ENCODE measurements at regions not wholly inside any gene's neighbourhood (a gene's known extent, or its start where the extent isn't known, plus 50 kb on each side); places are given as distances from the start of the nearest gene placed in this dataset.

DNA sequence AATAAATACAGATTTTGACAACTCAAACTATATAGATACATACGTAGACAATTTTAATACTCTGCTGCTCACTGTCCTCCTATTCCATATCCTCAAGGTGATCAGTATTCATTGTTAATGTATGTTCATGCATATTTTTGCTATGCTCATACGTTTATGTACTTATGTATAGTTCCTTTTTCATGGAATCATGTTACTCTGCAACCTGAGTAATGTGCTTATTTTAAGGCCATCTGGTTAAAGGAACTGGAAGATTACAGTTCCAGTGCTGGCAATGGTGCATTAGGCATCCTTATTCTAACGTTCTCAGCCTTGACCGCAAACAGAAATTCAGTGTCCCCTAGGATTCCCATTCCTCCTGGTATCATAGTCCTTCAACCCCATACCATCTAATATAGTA, 385.0 kb upstream of the TNP1 start:
- 100% methylated on average over 1 of the region's 4 CpGs for WGBS (ENCODE audit: insufficient coverage)
- no peaks in the 10 kb centered on the region for H3K4me1 Mint-ChIP-seq
- peaks cover 0 to 17% (median 7%) of the 10 kb centered on the region in 4 experiments for H3K27me3 ChIP-seq (replicated peaks in 1 of 4; ENCODE audit: control extremely low read depth in 1 of 4, control insufficient read depth in 3 of 4, insufficient read depth in 4 of 4, low read length in 3 of 4)
- H3K4me3 Mint-ChIP-seq, result no peak overlapping the region
- TF ChIP-seq EZH2 (IDR thresholded peaks at IDR 0.05; ENCODE audit: borderline replicate concordance, insufficient read depth, low read depth, low read length, poor library complexity, severe bottlenecking), result no peak
- TF ChIP-seq, protein P1, sequence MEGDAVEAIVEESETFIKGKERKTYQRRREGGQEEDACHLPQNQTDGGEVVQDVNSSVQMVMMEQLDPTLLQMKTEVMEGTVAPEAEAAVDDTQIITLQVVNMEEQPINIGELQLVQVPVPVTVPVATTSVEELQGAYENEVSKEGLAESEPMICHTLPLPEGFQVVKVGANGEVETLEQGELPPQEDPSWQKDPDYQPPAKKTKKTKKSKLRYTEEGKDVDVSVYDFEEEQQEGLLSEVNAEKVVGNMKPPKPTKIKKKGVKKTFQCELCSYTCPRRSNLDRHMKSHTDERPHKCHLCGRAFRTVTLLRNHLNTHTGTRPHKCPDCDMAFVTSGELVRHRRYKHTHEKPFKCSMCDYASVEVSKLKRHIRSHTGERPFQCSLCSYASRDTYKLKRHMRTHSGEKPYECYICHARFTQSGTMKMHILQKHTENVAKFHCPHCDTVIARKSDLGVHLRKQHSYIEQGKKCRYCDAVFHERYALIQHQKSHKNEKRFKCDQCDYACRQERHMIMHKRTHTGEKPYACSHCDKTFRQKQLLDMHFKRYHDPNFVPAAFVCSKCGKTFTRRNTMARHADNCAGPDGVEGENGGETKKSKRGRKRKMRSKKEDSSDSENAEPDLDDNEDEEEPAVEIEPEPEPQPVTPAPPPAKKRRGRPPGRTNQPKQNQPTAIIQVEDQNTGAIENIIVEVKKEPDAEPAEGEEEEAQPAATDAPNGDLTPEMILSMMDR (IDR thresholded peaks at IDR 0.05), result no peak
- no peak overlapping the region for H3K4me3 ChIP-seq (ENCODE audit: control extremely low read depth in 1 of 5, extremely low read depth in 1 of 5, insufficient read depth in 1 of 5, low read depth in 2 of 5, low read length in 4 of 5)
- intact Hi-C loops (cut with micrococcal nuclease), result no loop called here
- no peaks in the 10 kb centered on the region for H3K36me3 ChIP-seq (replicated peaks in 1 of 2; ENCODE audit: control extremely low read depth in 1 of 2, control insufficient read depth in 1 of 2, extremely low read depth in 1 of 2, insufficient read depth in 2 of 2, low read length in 1 of 2)
- H3K9me3 ChIP-seq (ENCODE audit: control extremely low read depth in 1 of 3, control insufficient read depth in 2 of 3, insufficient read depth in 1 of 3, low read length in 2 of 3), result no peaks in the 10 kb centered on the region
- ChIA-PET POLR2A (no interaction called here), CTCF (no interaction called here)
- no peak overlapping the region for H3K9ac ChIP-seq (ENCODE audit: low read length)
- peaks cover 4 to 5% of the 10 kb centered on the region in 2 donors for H3K4me1 ChIP-seq (ENCODE audit: control insufficient read depth in 2 of 2, insufficient read depth in 2 of 2, low read length in 2 of 2)
- no peak for DNase-seq
- H3K27me3 Mint-ChIP-seq, result peaks cover 31% of the 10 kb centered on the region
- H4K20me1 ChIP-seq (ENCODE audit: control insufficient read depth, insufficient read depth, low read length, poor library complexity, severe bottlenecking), result no peaks in the 10 kb centered on the region
- ATAC-seq (ENCODE audit: low read depth), result no peak
- H3K9me3 Mint-ChIP-seq (ENCODE audit: insufficient read depth), result no peaks in the 10 kb centered on the region
- H2AFZ ChIP-seq (ENCODE audit: insufficient read depth, low read depth, low read length, poor library complexity, severe bottlenecking), result no peak overlapping the region
- no peak overlapping the region for H3K4me2 ChIP-seq (replicated peaks; ENCODE audit: low read depth, low read length, poor library complexity, severe bottlenecking)
- H3K27ac Mint-ChIP-seq, result no peak overlapping the region
- H3K27ac ChIP-seq (ENCODE audit: low read length in 2 of 2), result no peak overlapping the region
- H3K79me2 ChIP-seq (ENCODE audit: control insufficient read depth, insufficient read depth, low read length), result no peaks in the 10 kb centered on the region

DNA sequence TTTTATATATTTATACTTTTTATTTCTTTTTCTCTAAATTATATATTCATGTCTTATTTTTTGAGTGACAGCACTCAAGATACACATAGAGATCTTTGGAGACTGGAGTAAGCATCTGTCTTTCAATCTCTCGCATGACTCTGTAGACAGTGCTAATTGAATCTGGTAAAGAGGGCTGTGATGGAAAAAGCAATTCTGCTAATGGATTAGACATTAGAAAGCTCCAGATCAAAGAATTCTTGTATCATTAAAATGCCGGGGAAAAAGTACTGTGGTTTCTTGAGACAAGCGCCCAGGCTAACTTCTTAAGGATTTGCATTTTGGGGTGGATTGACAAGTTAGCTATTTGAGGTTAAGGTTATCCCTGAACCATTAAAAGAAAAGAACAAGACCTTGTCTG, 383.1 kb upstream of the TNP1 start:
- Mint-ChIP-seq H3K4me3 (no peak overlapping the region), H3K9me3 (ENCODE audit: insufficient read depth) (peaks cover 2% of the 10 kb centered on the region), H3K27me3 (peaks cover 42% of the 10 kb centered on the region), H3K4me1 (no peaks in the 10 kb centered on the region), H3K27ac (no peak overlapping the region)
- no peak overlapping the region for H3K9ac ChIP-seq (ENCODE audit: low read length)
- H3K9me3 ChIP-seq (ENCODE audit: control extremely low read depth in 1 of 3, control insufficient read depth in 2 of 3, insufficient read depth in 1 of 3, low read length in 2 of 3), result peaks cover 0 to 1% (median 0%) of the 10 kb centered on the region in 3 donors
- DNase-seq, result no peak
- H3K27ac ChIP-seq (ENCODE audit: low read length in 2 of 2), result no peak overlapping the region
- H3K79me2 ChIP-seq (ENCODE audit: control insufficient read depth, insufficient read depth, low read length), result no peaks in the 10 kb centered on the region
- no peaks in the 10 kb centered on the region for H4K20me1 ChIP-seq (ENCODE audit: control insufficient read depth, insufficient read depth, low read length, poor library complexity, severe bottlenecking)
- intact Hi-C loops (cut with micrococcal nuclease), result no loop called here
- peaks cover 0 to 11% (median 5%) of the 10 kb centered on the region in 4 experiments for H3K27me3 ChIP-seq (replicated peaks in 1 of 4; ENCODE audit: control extremely low read depth in 1 of 4, control insufficient read depth in 3 of 4, insufficient read depth in 4 of 4, low read length in 3 of 4)
- 100% methylated on average over 1 of the region's 3 CpGs for WGBS (ENCODE audit: insufficient coverage)
- no peak overlapping the region for H3K4me3 ChIP-seq (ENCODE audit: control extremely low read depth in 1 of 5, extremely low read depth in 1 of 5, insufficient read depth in 1 of 5, low read depth in 2 of 5, low read length in 4 of 5)
- no peaks in the 10 kb centered on the region for H3K4me1 ChIP-seq (ENCODE audit: control insufficient read depth in 2 of 2, insufficient read depth in 2 of 2, low read length in 2 of 2)
- ChIA-PET CTCF (no interaction called here), POLR2A (no interaction called here)
- no peak for ATAC-seq (ENCODE audit: low read depth)
- no peak overlapping the region for H2AFZ ChIP-seq (ENCODE audit: insufficient read depth, low read depth, low read length, poor library complexity, severe bottlenecking)
- TF ChIP-seq EZH2 (IDR thresholded peaks at IDR 0.05; ENCODE audit: borderline replicate concordance, insufficient read depth, low read depth, low read length, poor library complexity, severe bottlenecking), result no peak
- TF ChIP-seq, protein P1 (IDR thresholded peaks at IDR 0.05), result no peak
- H3K36me3 ChIP-seq (replicated peaks in 1 of 2; ENCODE audit: control extremely low read depth in 1 of 2, control insufficient read depth in 1 of 2, extremely low read depth in 1 of 2, insufficient read depth in 2 of 2, low read length in 1 of 2), result no peaks in the 10 kb centered on the region
- no peak overlapping the region for H3K4me2 ChIP-seq (replicated peaks; ENCODE audit: low read depth, low read length, poor library complexity, severe bottlenecking)
